Right lobe of liver (tissue), 4 donors: ENCODE measurements at regions not wholly inside any gene's neighbourhood (a gene's known extent, or its start where the extent isn't known, plus 50 kb on each side); places are given as distances from the start of the nearest gene placed in this dataset.

Experiments used
- CTCF ChIP-seq, 4 donors: fragments of 200-600 bp in 3 of 4; fragments of 450-650 bp in 1 of 4; IDR thresholded peaks; one replicate each; pipeline versions ENCODE4 v1.5.1 to v1.8.0; 2016 to 2022; ENCODE audit warnings: antibody characterized with exemption in 4 of 4, mild to moderate bottlenecking in 2 of 4
- POLR2A ChIP-seq: fragments of 450-650 bp; IDR thresholded peaks from one replicate; pipeline ENCODE4 v1.6.1; 2017; ENCODE audit warnings: antibody characterized with exemption, mild to moderate bottlenecking
- donor health status: DM: no; HTN: no; CAD: no.
- donor health status: DM: no; HTN: no; CAD: no.
- donor health status: DM: no; HTN: yes; CAD: no.

GRCh38 chr13:63381078-63381859 is 1965.6 kb upstream of the PCDH20 start:
- TF ChIP-seq CTCF (IDR thresholded peaks at IDR 0.05) (no peak), POLR2A (no peak)
